ENCODE measurements at regions not wholly inside any gene's neighbourhood (a gene's known extent, or its start where the extent isn't known, plus 50 kb on each side); places are given as distances from the start of the nearest gene placed in this dataset.
"Not testable (repeated sequence)": the region's sequence is repeated elsewhere in the genome, so short reads cannot be mapped to it uniquely, and the experiment has no call there.

- H4K20me1 ChIP-seq (ENCODE audit: control insufficient read depth, insufficient read depth, low read length, poor library complexity, severe bottlenecking), result no peaks in the 10 kb centered on the region
- H3K27ac ChIP-seq (ENCODE audit: low read length in 2 of 2), result no peak overlapping the region
- H3K9ac ChIP-seq (ENCODE audit: low read length), result no peak overlapping the region
- H3K27me3 ChIP-seq (replicated peaks in 1 of 4; ENCODE audit: control extremely low read depth in 1 of 4, control insufficient read depth in 3 of 4, insufficient read depth in 4 of 4, low read length in 3 of 4), result peaks cover 0 to 3% (median 0%) of the 10 kb centered on the region in 4 experiments
- ChIA-PET CTCF (no interaction called here), POLR2A (no interaction called here)
- H3K79me2 ChIP-seq (ENCODE audit: control insufficient read depth, insufficient read depth, low read length), result no peaks in the 10 kb centered on the region
- H3K4me1 ChIP-seq (ENCODE audit: control insufficient read depth in 2 of 2, insufficient read depth in 2 of 2, low read length in 2 of 2), result no peaks in the 10 kb centered on the region
- H2AFZ ChIP-seq (ENCODE audit: insufficient read depth, low read depth, low read length, poor library complexity, severe bottlenecking), result no peak overlapping the region
- no peak overlapping the region for H3K4me2 ChIP-seq (replicated peaks; ENCODE audit: low read depth, low read length, poor library complexity, severe bottlenecking)
- peaks cover 0 to 7% (median 0%) of the 10 kb centered on the region in 3 donors for H3K9me3 ChIP-seq (ENCODE audit: control extremely low read depth in 1 of 3, control insufficient read depth in 2 of 3, insufficient read depth in 1 of 3, low read length in 2 of 3)
- no peaks in the 10 kb centered on the region for H3K27me3 Mint-ChIP-seq
- no peaks in the 10 kb centered on the region for H3K4me1 Mint-ChIP-seq
- no peaks in the 10 kb centered on the region for H3K9me3 Mint-ChIP-seq (ENCODE audit: insufficient read depth)
- H3K27ac Mint-ChIP-seq, result no peak overlapping the region
- DNase-seq (no peak), ATAC-seq (ENCODE audit: low read depth) (no peak)
- no peak overlapping the region for H3K4me3 ChIP-seq (ENCODE audit: control extremely low read depth in 1 of 5, extremely low read depth in 1 of 5, insufficient read depth in 1 of 5, low read depth in 2 of 5, low read length in 4 of 5)
- H3K4me3 Mint-ChIP-seq, result no peak overlapping the region
- H3K36me3 ChIP-seq (replicated peaks in 1 of 2; ENCODE audit: control extremely low read depth in 1 of 2, control insufficient read depth in 1 of 2, extremely low read depth in 1 of 2, insufficient read depth in 2 of 2, low read length in 1 of 2), result no peaks in the 10 kb centered on the region
- no peak for TF ChIP-seq CTCF (IDR thresholded peaks at IDR 0.05)
- no peak for TF ChIP-seq EZH2 (IDR thresholded peaks at IDR 0.05; ENCODE audit: borderline replicate concordance, insufficient read depth, low read depth, low read length, poor library complexity, severe bottlenecking)
- intact Hi-C loops (cut with micrococcal nuclease), result no loop called here
- WGBS (ENCODE audit: insufficient coverage), result no CpG with 5 or more reads among the region's 1 CpG
Observed at GRCh38 chr3:178353006-178353694, 183.1 kb upstream of the KCNMB2 start.

- H3K9me3 Mint-ChIP-seq (ENCODE audit: insufficient read depth), result peaks cover 10% of the 10 kb centered on the region
- no peak overlapping the region for H3K27ac Mint-ChIP-seq
- Histone ChIP-seq H3K4me1 (ENCODE audit: control insufficient read depth in 2 of 2, insufficient read depth in 2 of 2, low read length in 2 of 2) (no peaks in the 10 kb centered on the region), H3K9ac (ENCODE audit: low read length) (no peak overlapping the region), H3K36me3 (replicated peaks in 1 of 2; ENCODE audit: control extremely low read depth in 1 of 2, control insufficient read depth in 1 of 2, extremely low read depth in 1 of 2, insufficient read depth in 2 of 2, low read length in 1 of 2) (no peaks in the 10 kb centered on the region), H3K4me3 (ENCODE audit: control extremely low read depth in 1 of 5, extremely low read depth in 1 of 5, insufficient read depth in 1 of 5, low read depth in 2 of 5, low read length in 4 of 5) (no peak overlapping the region), H2AFZ (ENCODE audit: insufficient read depth, low read depth, low read length, poor library complexity, severe bottlenecking) (no peak overlapping the region), H3K79me2 (ENCODE audit: control insufficient read depth, insufficient read depth, low read length) (no peaks in the 10 kb centered on the region), H4K20me1 (ENCODE audit: control insufficient read depth, insufficient read depth, low read length, poor library complexity, severe bottlenecking) (no peaks in the 10 kb centered on the region), H3K27me3 (replicated peaks in 1 of 4; ENCODE audit: control extremely low read depth in 1 of 4, control insufficient read depth in 3 of 4, insufficient read depth in 4 of 4, low read length in 3 of 4) (peaks cover 0 to 5% (median 0%) of the 10 kb centered on the region in 4 experiments), H3K27ac (ENCODE audit: low read length in 2 of 2) (no peak overlapping the region), H3K9me3 (ENCODE audit: control extremely low read depth in 1 of 3, control insufficient read depth in 2 of 3, insufficient read depth in 1 of 3, low read length in 2 of 3) (peaks cover 0 to 11% (median 0%) of the 10 kb centered on the region in 3 donors), H3K4me2 (replicated peaks; ENCODE audit: low read depth, low read length, poor library complexity, severe bottlenecking) (no peak overlapping the region)
- 100% methylated on average over 1 of the region's 6 CpGs for WGBS (ENCODE audit: insufficient coverage)
- H3K27me3 Mint-ChIP-seq, result no peaks in the 10 kb centered on the region
- ChIA-PET POLR2A (no interaction called here), CTCF (no interaction called here)
- no peaks in the 10 kb centered on the region for H3K4me1 Mint-ChIP-seq
- intact Hi-C loops (cut with micrococcal nuclease), result no loop called here
- no peak overlapping the region for H3K4me3 Mint-ChIP-seq
- DNase-seq (no peak), ATAC-seq (ENCODE audit: low read depth) (no peak)
- TF ChIP-seq CTCF (IDR thresholded peaks at IDR 0.05) (no peak), EZH2 (IDR thresholded peaks at IDR 0.05; ENCODE audit: borderline replicate concordance, insufficient read depth, low read depth, low read length, poor library complexity, severe bottlenecking) (no peak)
Observed at GRCh38 chr3:178359728-178360127, 176.5 kb upstream of the KCNMB2 start.

GRCh38 chr3:178363048-178363447 is 173.2 kb upstream of the KCNMB2 start:
- peaks cover 0 to 11% (median 0%) of the 10 kb centered on the region in 3 donors for H3K9me3 ChIP-seq (ENCODE audit: control extremely low read depth in 1 of 3, control insufficient read depth in 2 of 3, insufficient read depth in 1 of 3, low read length in 2 of 3)
- H3K36me3 ChIP-seq (replicated peaks in 1 of 2; ENCODE audit: control extremely low read depth in 1 of 2, control insufficient read depth in 1 of 2, extremely low read depth in 1 of 2, insufficient read depth in 2 of 2, low read length in 1 of 2); H4K20me1 ChIP-seq (ENCODE audit: control insufficient read depth, insufficient read depth, low read length, poor library complexity, severe bottlenecking); H3K27me3 Mint-ChIP-seq; CTCF ChIA-PET; ATAC-seq (ENCODE audit: low read depth); H3K4me1 ChIP-seq (ENCODE audit: control insufficient read depth in 2 of 2, insufficient read depth in 2 of 2, low read length in 2 of 2); DNase-seq; H3K4me1 Mint-ChIP-seq; POLR2A ChIA-PET; H3K27me3 ChIP-seq (replicated peaks in 1 of 4; ENCODE audit: control extremely low read depth in 1 of 4, control insufficient read depth in 3 of 4, insufficient read depth in 4 of 4, low read length in 3 of 4); H2AFZ ChIP-seq (ENCODE audit: insufficient read depth, low read depth, low read length, poor library complexity, severe bottlenecking); H3K4me2 ChIP-seq (replicated peaks; ENCODE audit: low read depth, low read length, poor library complexity, severe bottlenecking); H3K27ac ChIP-seq (ENCODE audit: low read length in 2 of 2); H3K9ac ChIP-seq (ENCODE audit: low read length); H3K4me3 ChIP-seq (ENCODE audit: control extremely low read depth in 1 of 5, extremely low read depth in 1 of 5, insufficient read depth in 1 of 5, low read depth in 2 of 5, low read length in 4 of 5); H3K9me3 Mint-ChIP-seq (ENCODE audit: insufficient read depth); H3K27ac Mint-ChIP-seq; intact Hi-C loops (cut with micrococcal nuclease); H3K79me2 ChIP-seq (ENCODE audit: control insufficient read depth, insufficient read depth, low read length); H3K4me3 Mint-ChIP-seq: not testable (repeated sequence)
- WGBS (ENCODE audit: insufficient coverage), result no CpG with 5 or more reads among the region's 2 CpGs
